HG03135 (cell line): ENCODE measurements at regions not wholly inside any gene's neighbourhood (a gene's known extent, or its start where the extent isn't known, plus 50 kb on each side); places are given as distances from the start of the nearest gene placed in this dataset.

ENCODE experiments used
- ATAC-seq: cut with Tn5 transposase; IDR thresholded peaks from one replicate; pipeline ENCODE4 v1.9.1; 2021; ENCODE audit warnings: mild to moderate bottlenecking, moderate library complexity; ENCODE audit not compliant: unreplicated experiment

- ATAC-seq: no peak
Measured at GRCh38 chr3:193780397-193780796, 187.4 kb downstream of the OPA1 start.

- ATAC-seq: no peak
Measured at GRCh38 chr3:193780810-193781478, 187.9 kb downstream of the OPA1 start.

- no peak for ATAC-seq
Measured at GRCh38 chr3:193782276-193782647, 189.3 kb downstream of the OPA1 start.

- no peak for ATAC-seq
Measured at GRCh38 chr3:193782747-193783146, 189.7 kb downstream of the OPA1 start.

- ATAC-seq: no peak
Measured at GRCh38 chr3:193783166-193783896, 190.3 kb downstream of the OPA1 start.

- no peak for ATAC-seq
Measured at GRCh38 chr3:193784822-193785221, 191.8 kb downstream of the OPA1 start.

GRCh38 chr3:193787496-193787870 is 194.5 kb downstream of the OPA1 start:
- ATAC-seq: no peak

GRCh38 chr3:193788189-193788991 is 195.4 kb downstream of the OPA1 start:
- ATAC-seq: peak; percentile 62

- ATAC-seq: no peak
Measured at GRCh38 chr3:193789455-193789854, 196.4 kb downstream of the OPA1 start.

GRCh38 chr3:193790086-193790990 is 197.3 kb downstream of the OPA1 start:
- ATAC-seq: no peak

GRCh38 chr3:193791041-193792032 is 198.3 kb downstream of the OPA1 start:
- no peak for ATAC-seq

GRCh38 chr3:193793123-193793522 is 200.1 kb downstream of the OPA1 start:
- no peak for ATAC-seq

- no peak for ATAC-seq
Measured at GRCh38 chr3:193794002-193794881, 201.2 kb downstream of the OPA1 start.

GRCh38 chr3:193795062-193795690 is 202.2 kb downstream of the OPA1 start:
- no peak for ATAC-seq

- no peak for ATAC-seq
Measured at GRCh38 chr3:193796089-193796488, 203.1 kb downstream of the OPA1 start.

GRCh38 chr3:193797566-193797965 is 204.6 kb downstream of the OPA1 start:
- no peak for ATAC-seq

- no peak for ATAC-seq
Measured at GRCh38 chr3:193798051-193798450, 205.0 kb downstream of the OPA1 start.
